ENCODE measurements at regions not wholly inside any gene's neighbourhood (a gene's known extent, or its start where the extent isn't known, plus 50 kb on each side); places are given as distances from the start of the nearest gene placed in this dataset.

DNA sequence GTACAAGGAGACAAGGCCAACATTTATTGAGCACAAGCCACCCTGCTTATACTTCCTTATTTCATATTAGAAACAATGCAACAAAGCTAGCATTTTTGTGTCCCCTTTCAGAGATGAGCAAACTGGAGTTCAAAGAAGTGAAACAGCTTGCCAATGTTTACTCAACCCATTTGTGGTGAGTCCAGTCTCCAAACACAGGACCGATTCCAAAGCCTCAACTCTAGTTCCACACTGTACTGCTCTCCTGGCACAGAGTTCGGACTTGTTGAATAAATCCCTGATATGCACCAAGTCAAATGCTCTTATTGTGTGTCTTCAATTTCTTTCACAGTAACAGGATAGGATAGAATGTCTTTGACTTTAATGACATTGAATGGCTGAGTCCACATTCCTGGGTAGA, 604.8 kb upstream of the BRINP1 start:
- H3K79me2 ChIP-seq (ENCODE audit: control insufficient read depth, insufficient read depth, low read length) = no peaks in the 10 kb centered on the region
- Mint-ChIP-seq H3K4me1 (peaks cover under 1% of the 10 kb centered on the region), H3K4me3 (no peak overlapping the region), H3K27ac (no peak overlapping the region), H3K27me3 (peaks cover 12% of the 10 kb centered on the region), H3K9me3 (ENCODE audit: insufficient read depth) (no peaks in the 10 kb centered on the region)
- H3K9ac ChIP-seq (ENCODE audit: low read length) = no peak overlapping the region
- H3K9me3 ChIP-seq (ENCODE audit: control extremely low read depth in 1 of 3, control insufficient read depth in 2 of 3, insufficient read depth in 1 of 3, low read length in 2 of 3) = no peaks in the 10 kb centered on the region
- H2AFZ ChIP-seq (ENCODE audit: insufficient read depth, low read depth, low read length, poor library complexity, severe bottlenecking) = no peak overlapping the region
- ATAC-seq (ENCODE audit: low read depth) (no peak), DNase-seq (no peak)
- TF ChIP-seq, protein P1, sequence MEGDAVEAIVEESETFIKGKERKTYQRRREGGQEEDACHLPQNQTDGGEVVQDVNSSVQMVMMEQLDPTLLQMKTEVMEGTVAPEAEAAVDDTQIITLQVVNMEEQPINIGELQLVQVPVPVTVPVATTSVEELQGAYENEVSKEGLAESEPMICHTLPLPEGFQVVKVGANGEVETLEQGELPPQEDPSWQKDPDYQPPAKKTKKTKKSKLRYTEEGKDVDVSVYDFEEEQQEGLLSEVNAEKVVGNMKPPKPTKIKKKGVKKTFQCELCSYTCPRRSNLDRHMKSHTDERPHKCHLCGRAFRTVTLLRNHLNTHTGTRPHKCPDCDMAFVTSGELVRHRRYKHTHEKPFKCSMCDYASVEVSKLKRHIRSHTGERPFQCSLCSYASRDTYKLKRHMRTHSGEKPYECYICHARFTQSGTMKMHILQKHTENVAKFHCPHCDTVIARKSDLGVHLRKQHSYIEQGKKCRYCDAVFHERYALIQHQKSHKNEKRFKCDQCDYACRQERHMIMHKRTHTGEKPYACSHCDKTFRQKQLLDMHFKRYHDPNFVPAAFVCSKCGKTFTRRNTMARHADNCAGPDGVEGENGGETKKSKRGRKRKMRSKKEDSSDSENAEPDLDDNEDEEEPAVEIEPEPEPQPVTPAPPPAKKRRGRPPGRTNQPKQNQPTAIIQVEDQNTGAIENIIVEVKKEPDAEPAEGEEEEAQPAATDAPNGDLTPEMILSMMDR (IDR thresholded peaks at IDR 0.05) = no peak
- TF ChIP-seq EZH2 (IDR thresholded peaks at IDR 0.05; ENCODE audit: borderline replicate concordance, insufficient read depth, low read depth, low read length, poor library complexity, severe bottlenecking) = no peak
- H3K4me3 ChIP-seq (ENCODE audit: control extremely low read depth in 1 of 5, extremely low read depth in 1 of 5, insufficient read depth in 1 of 5, low read depth in 2 of 5, low read length in 4 of 5) = no peak overlapping the region
- intact Hi-C loops (cut with micrococcal nuclease) = no loop called here
- 82% methylated on average over 2 of the region's 2 CpGs for WGBS (ENCODE audit: insufficient coverage)
- no peaks in the 10 kb centered on the region for H4K20me1 ChIP-seq (ENCODE audit: control insufficient read depth, insufficient read depth, low read length, poor library complexity, severe bottlenecking)
- peaks cover 0 to under 1% of the 10 kb centered on the region in 2 donors for H3K4me1 ChIP-seq (ENCODE audit: control insufficient read depth in 2 of 2, insufficient read depth in 2 of 2, low read length in 2 of 2)
- no peaks in the 10 kb centered on the region for H3K36me3 ChIP-seq (replicated peaks in 1 of 2; ENCODE audit: control extremely low read depth in 1 of 2, control insufficient read depth in 1 of 2, extremely low read depth in 1 of 2, insufficient read depth in 2 of 2, low read length in 1 of 2)
- no peak overlapping the region for H3K4me2 ChIP-seq (replicated peaks; ENCODE audit: low read depth, low read length, poor library complexity, severe bottlenecking)
- CTCF ChIA-PET = no interaction called here
- H3K27me3 ChIP-seq (replicated peaks in 1 of 4; ENCODE audit: control extremely low read depth in 1 of 4, control insufficient read depth in 3 of 4, insufficient read depth in 4 of 4, low read length in 3 of 4) = no peaks in the 10 kb centered on the region
- H3K27ac ChIP-seq (ENCODE audit: low read length in 2 of 2) = no peak overlapping the region
- POLR2A ChIA-PET = no interaction called here

DNA sequence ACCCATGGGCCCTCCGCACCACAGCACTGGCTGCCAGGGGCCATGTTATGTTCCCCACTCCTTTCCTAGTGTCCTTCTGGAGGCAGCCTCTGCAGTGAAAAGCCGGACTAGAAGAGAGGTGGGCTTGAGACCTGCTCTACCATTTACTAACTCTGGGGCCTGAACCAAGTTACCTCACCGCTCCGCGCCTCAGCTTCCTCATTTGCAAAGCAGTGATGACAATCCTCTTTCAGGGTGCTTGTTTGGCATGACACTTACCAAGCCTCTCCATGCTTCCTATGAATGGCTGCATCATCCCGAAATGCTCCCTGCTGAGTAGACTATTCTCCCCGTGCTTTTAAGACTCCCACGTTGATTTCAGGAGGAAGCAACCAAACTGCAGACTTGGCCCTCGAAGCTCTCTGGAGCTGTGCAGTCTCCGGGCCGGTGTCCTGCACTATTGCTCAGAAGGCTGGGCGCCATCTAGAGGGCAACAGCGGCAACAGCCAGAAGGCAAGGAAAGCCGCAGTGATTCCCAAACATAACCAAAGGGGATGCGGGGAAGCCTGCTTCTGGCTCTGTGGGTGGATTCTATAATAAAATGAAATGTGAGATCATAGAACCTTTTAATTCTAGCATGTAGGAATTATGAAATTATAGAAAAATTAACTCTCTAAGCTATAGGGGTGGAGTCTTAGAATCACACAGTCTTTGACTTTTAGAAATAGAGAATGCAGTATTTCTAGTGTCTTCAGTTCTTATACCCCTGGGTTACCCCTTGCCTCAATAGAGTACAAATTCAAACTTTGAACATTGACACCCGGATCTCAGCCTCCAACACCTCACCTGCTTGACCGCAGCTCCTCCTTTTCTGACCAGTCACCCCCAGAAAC, 599.8 kb upstream of the BRINP1 start:
- Mint-ChIP-seq H3K9me3 (ENCODE audit: insufficient read depth) (no peaks in the 10 kb centered on the region), H3K27me3 (peaks cover 22% of the 10 kb centered on the region), H3K4me3 (no peak overlapping the region), H3K27ac (no peak overlapping the region), H3K4me1 (peaks cover 2% of the 10 kb centered on the region)
- Histone ChIP-seq H3K9ac (ENCODE audit: low read length) (no peak overlapping the region), H3K79me2 (ENCODE audit: control insufficient read depth, insufficient read depth, low read length) (no peaks in the 10 kb centered on the region), H3K4me3 (ENCODE audit: control extremely low read depth in 1 of 5, extremely low read depth in 1 of 5, insufficient read depth in 1 of 5, low read depth in 2 of 5, low read length in 4 of 5) (no peak overlapping the region), H3K27ac (ENCODE audit: low read length in 2 of 2) (no peak overlapping the region), H2AFZ (ENCODE audit: insufficient read depth, low read depth, low read length, poor library complexity, severe bottlenecking) (peak overlapping the region; percentile 62), H3K4me2 (replicated peaks; ENCODE audit: low read depth, low read length, poor library complexity, severe bottlenecking) (peak overlapping the region; percentile 44), H3K27me3 (replicated peaks in 1 of 4; ENCODE audit: control extremely low read depth in 1 of 4, control insufficient read depth in 3 of 4, insufficient read depth in 4 of 4, low read length in 3 of 4) (no peaks in the 10 kb centered on the region), H4K20me1 (ENCODE audit: control insufficient read depth, insufficient read depth, low read length, poor library complexity, severe bottlenecking) (no peaks in the 10 kb centered on the region), H3K36me3 (replicated peaks in 1 of 2; ENCODE audit: control extremely low read depth in 1 of 2, control insufficient read depth in 1 of 2, extremely low read depth in 1 of 2, insufficient read depth in 2 of 2, low read length in 1 of 2) (no peaks in the 10 kb centered on the region), H3K9me3 (ENCODE audit: control extremely low read depth in 1 of 3, control insufficient read depth in 2 of 3, insufficient read depth in 1 of 3, low read length in 2 of 3) (no peaks in the 10 kb centered on the region), H3K4me1 (ENCODE audit: control insufficient read depth in 2 of 2, insufficient read depth in 2 of 2, low read length in 2 of 2) (peaks cover 0 to 2% of the 10 kb centered on the region in 2 donors)
- intact Hi-C loops (cut with micrococcal nuclease) = no loop called here
- 25% methylated on average over 15 of the region's 17 CpGs for WGBS (ENCODE audit: insufficient coverage)
- ATAC-seq (ENCODE audit: low read depth) (peak; percentile 70), DNase-seq (peak; percentile 52)
- ChIA-PET CTCF (interaction anchor here (0.7 to 3.2 kb wide), 12 partner anchors 8 to 413 kb away, joined by 3 to 36 read pairs (median 4); no protein-coding TSS in a partner anchor), POLR2A (no interaction called here)
- TF ChIP-seq, protein P1 (IDR thresholded peaks at IDR 0.05) = peak; percentile 88
- TF ChIP-seq EZH2 (IDR thresholded peaks at IDR 0.05; ENCODE audit: borderline replicate concordance, insufficient read depth, low read depth, low read length, poor library complexity, severe bottlenecking) = no peak
